ENCODE measurements at regions not wholly inside any gene's neighbourhood (a gene's known extent, or its start where the extent isn't known, plus 50 kb on each side); places are given as distances from the start of the nearest gene placed in this dataset.

DNA sequence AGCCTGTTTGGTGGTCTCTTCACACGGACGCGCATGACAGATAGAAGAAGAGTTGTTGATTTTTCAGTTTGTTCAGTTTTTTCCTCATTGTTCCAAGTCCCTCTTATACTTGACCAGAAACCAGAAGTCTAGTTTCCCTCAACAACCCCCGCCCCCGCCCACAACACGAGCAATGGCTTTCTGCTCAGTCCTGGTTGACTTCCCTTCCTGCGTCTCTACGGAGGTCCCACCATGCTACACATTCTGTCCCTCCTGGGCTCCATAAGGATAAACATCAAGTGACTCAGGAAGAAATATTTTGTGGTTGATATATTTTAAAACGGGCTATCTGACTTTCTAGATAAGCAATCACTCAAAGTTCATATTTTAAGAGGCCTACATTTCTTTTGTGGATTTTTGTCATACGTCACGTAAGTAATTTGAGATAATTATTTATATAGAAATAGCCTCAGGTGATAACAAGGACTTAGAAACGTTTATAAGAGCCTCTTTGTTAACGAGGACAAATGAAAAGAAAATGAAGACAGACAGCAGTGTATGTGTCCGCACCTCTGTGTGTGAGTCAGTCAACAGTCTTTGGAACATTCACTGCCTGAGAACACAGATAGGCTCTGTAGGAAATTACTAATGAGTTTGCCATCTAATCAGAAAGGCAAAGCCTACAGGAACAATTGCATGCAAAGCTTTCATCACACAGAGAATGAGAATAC lies 214.4 kb downstream of the RAP2A start:
- TF ChIP-seq, protein P1, sequence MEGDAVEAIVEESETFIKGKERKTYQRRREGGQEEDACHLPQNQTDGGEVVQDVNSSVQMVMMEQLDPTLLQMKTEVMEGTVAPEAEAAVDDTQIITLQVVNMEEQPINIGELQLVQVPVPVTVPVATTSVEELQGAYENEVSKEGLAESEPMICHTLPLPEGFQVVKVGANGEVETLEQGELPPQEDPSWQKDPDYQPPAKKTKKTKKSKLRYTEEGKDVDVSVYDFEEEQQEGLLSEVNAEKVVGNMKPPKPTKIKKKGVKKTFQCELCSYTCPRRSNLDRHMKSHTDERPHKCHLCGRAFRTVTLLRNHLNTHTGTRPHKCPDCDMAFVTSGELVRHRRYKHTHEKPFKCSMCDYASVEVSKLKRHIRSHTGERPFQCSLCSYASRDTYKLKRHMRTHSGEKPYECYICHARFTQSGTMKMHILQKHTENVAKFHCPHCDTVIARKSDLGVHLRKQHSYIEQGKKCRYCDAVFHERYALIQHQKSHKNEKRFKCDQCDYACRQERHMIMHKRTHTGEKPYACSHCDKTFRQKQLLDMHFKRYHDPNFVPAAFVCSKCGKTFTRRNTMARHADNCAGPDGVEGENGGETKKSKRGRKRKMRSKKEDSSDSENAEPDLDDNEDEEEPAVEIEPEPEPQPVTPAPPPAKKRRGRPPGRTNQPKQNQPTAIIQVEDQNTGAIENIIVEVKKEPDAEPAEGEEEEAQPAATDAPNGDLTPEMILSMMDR (IDR thresholded peaks at IDR 0.05; ENCODE audit: low read length) = no peak
- TF ChIP-seq EZH2 (IDR thresholded peaks at IDR 0.05; ENCODE audit: borderline replicate concordance, low read length) = no peak

Measured in OCI-LY1 (cell line).